ENCODE measurements at regions not wholly inside any gene's neighbourhood (a gene's known extent, or its start where the extent isn't known, plus 50 kb on each side); places are given as distances from the start of the nearest gene placed in this dataset.

GRCh38 chr3:82392203-82392775 is 630.8 kb upstream of the GBE1 start (continued):
- no peak for TF ChIP-seq CTCF (conservative IDR thresholded peaks at IDR 0.05; ENCODE audit: low read depth in 2 of 2)

- H3K4me3 Mint-ChIP-seq, result no peak overlapping the region
- no peak overlapping the region for H3K4me2 ChIP-seq
- TF ChIP-seq CREB1 (CRISPR knock-in tag; IDR thresholded peaks at IDR 0.05; ENCODE audit: low read depth), result no peak
- no peak for TF ChIP-seq JUNB (IDR thresholded peaks at IDR 0.05; ENCODE audit: unreplicated experiment)
- TF ChIP-seq STAT1 (IDR thresholded peaks at IDR 0.05; ENCODE audit: unreplicated experiment), result no peak
- TF ChIP-seq ZNF462 (CRISPR knock-in tag; IDR thresholded peaks at IDR 0.05), result no peak
- no peak for TF ChIP-seq EZH2phosphoT487 (IDR thresholded peaks at IDR 0.05; ENCODE audit: unreplicated experiment)
- no peak for TF ChIP-seq NANOG (IDR thresholded peaks at IDR 0.05; ENCODE audit: borderline replicate concordance)
- TF ChIP-seq CTCF (conservative IDR thresholded peaks at IDR 0.05; ENCODE audit: low read depth in 2 of 2), result no peak
- TF ChIP-seq EZH2 (IDR thresholded peaks at IDR 0.05; ENCODE audit: low read depth, unreplicated experiment), result no peak
- TF ChIP-seq ZNF331 (CRISPR knock-in tag; IDR thresholded peaks at IDR 0.05; ENCODE audit: low read depth), result no peak
- no peak for TF ChIP-seq POLR2AphosphoS5 (IDR thresholded peaks at IDR 0.05; ENCODE audit: low read depth)
- TF ChIP-seq ZNF114 (CRISPR knock-in tag; IDR thresholded peaks at IDR 0.05), result no peak
- TF ChIP-seq ETS1 (IDR thresholded peaks at IDR 0.05), result no peak
Observed at GRCh38 chr3:82390868-82391267, 629.4 kb upstream of the GBE1 start.

More at GRCh38 chr3:82390868-82391267, 629.4 kb upstream of the GBE1 start:
- Histone ChIP-seq H3K27ac (ENCODE audit: low read depth) (no peak overlapping the region), H4K20me1 (replicated peaks; ENCODE audit: insufficient read depth) (no peaks in the 10 kb centered on the region), H3K36me3 (ENCODE audit: insufficient read depth) (no peaks in the 10 kb centered on the region), H2AFZ (no peak overlapping the region), H3K4me3 (no peak overlapping the region), H3K27me3 (ENCODE audit: insufficient read depth) (no peaks in the 10 kb centered on the region), H3K79me2 (replicated peaks; ENCODE audit: insufficient read depth) (no peaks in the 10 kb centered on the region), H3F3A (replicated peaks; ENCODE audit: low read depth) (no peaks in the 10 kb centered on the region), H3K4me1 (ENCODE audit: insufficient read depth) (no peaks in the 10 kb centered on the region), H3K9me2 (ENCODE audit: insufficient read depth) (peaks cover 3% of the 10 kb centered on the region; the same call in 1 of the 2 replicates)
- H3K27me3 Mint-ChIP-seq (ENCODE audit: insufficient read depth, low read depth, poor library complexity), result no peaks in the 10 kb centered on the region
- no peaks in the 10 kb centered on the region for H3K36me3 Mint-ChIP-seq (ENCODE audit: low read depth)
- ATAC-seq (no peak), DNase-seq (ENCODE audit: low spot score) (no peak)
- H3K9me3 Mint-ChIP-seq, result peaks cover 3% of the 10 kb centered on the region; the same call in 1 of the 3 replicates
- H3K27ac Mint-ChIP-seq, result no peak overlapping the region
- no peaks in the 10 kb centered on the region for H3K4me1 Mint-ChIP-seq
